SK-N-SH treated with all-trans-retinoic acid at 6 μM for 48 hours (cell line): ENCODE measurements at regions not wholly inside any gene's neighbourhood (a gene's known extent, or its start where the extent isn't known, plus 50 kb on each side); places are given as distances from the start of the nearest gene placed in this dataset.

ENCODE experiments used
- ARNTL ChIP-seq: fragments of 450-650 bp; formaldehyde crosslinking; IDR thresholded peaks from 2 replicates; pipeline ENCODE4 v1.5.0; 2020; ENCODE audit warnings: low read depth, mild to moderate bottlenecking, moderate library complexity, borderline replicate concordance
- RARB ChIP-seq: fragments of 250-450 bp; sonication (Bioruptor Pico); IDR thresholded peaks from 2 replicates; pipeline ENCODE4 v1.8.0; 2021; ENCODE audit warnings: mild to moderate bottlenecking, moderate library complexity
- SNAI2 ChIP-seq: fragments of 250-450 bp; sonication (Bioruptor Pico); IDR thresholded peaks from 2 replicates; pipeline ENCODE4 v1.5.0; 2020; ENCODE audit warnings: mild to moderate bottlenecking, moderate library complexity
- TOX ChIP-seq: fragments of 250-450 bp; sonication (Bioruptor Pico); IDR thresholded peaks from 2 replicates; pipeline ENCODE4 v1.8.0; 2021; ENCODE audit warnings: mild to moderate bottlenecking, moderate library complexity, borderline replicate concordance
- ZFP30 ChIP-seq: fragments of 450-650 bp; formaldehyde crosslinking; IDR thresholded peaks from 2 replicates; pipeline ENCODE4 v1.5.0; 2022; ENCODE audit warnings: mild to moderate bottlenecking, moderate library complexity
- TF ChIP-seq, protein P1 (sequence below): fragments of 250-450 bp; sonication (Bioruptor Pico); IDR thresholded peaks from 2 replicates; pipeline ENCODE4 v1.8.0; 2020; ENCODE audit warnings: mild to moderate bottlenecking, moderate library complexity, borderline replicate concordance
- TF ChIP-seq, protein P2 (sequence below): fragments of 250-450 bp; sonication (Bioruptor Pico); IDR thresholded peaks from 2 replicates; pipeline ENCODE4 v1.5.0; 2020; ENCODE audit warnings: mild to moderate bottlenecking, moderate library complexity

DNA sequence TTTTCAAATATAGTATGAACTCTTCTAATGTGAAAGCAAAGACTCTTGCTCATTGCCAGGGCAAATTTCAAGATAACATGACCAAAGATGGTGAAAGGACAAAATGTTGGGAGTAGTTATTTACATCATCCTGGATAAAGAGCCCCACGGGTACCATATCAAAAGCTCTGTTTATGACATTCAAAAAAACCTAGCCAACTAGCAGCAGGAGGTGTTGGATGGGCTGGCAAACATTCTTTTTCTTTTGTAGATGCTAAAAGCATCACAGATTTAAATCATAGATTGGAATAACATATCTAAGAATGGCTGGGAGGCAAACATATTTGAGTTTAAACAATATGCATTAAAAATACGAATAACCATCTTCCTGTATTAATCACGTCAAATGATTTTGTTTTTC is 153.5 kb downstream of the ICOS start:
- TF ChIP-seq SNAI2 (CRISPR knock-in tag) (no peak), ARNTL (no peak), TOX (CRISPR knock-in tag) (no peak), ZFP30 (CRISPR knock-in tag) (no peak), RARB (CRISPR knock-in tag) (no peak)
- TF ChIP-seq, protein P1, sequence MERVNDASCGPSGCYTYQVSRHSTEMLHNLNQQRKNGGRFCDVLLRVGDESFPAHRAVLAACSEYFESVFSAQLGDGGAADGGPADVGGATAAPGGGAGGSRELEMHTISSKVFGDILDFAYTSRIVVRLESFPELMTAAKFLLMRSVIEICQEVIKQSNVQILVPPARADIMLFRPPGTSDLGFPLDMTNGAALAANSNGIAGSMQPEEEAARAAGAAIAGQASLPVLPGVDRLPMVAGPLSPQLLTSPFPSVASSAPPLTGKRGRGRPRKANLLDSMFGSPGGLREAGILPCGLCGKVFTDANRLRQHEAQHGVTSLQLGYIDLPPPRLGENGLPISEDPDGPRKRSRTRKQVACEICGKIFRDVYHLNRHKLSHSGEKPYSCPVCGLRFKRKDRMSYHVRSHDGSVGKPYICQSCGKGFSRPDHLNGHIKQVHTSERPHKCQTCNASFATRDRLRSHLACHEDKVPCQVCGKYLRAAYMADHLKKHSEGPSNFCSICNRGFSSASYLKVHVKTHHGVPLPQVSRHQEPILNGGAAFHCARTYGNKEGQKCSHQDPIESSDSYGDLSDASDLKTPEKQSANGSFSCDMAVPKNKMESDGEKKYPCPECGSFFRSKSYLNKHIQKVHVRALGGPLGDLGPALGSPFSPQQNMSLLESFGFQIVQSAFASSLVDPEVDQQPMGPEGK: no peak
- TF ChIP-seq, protein P2, sequence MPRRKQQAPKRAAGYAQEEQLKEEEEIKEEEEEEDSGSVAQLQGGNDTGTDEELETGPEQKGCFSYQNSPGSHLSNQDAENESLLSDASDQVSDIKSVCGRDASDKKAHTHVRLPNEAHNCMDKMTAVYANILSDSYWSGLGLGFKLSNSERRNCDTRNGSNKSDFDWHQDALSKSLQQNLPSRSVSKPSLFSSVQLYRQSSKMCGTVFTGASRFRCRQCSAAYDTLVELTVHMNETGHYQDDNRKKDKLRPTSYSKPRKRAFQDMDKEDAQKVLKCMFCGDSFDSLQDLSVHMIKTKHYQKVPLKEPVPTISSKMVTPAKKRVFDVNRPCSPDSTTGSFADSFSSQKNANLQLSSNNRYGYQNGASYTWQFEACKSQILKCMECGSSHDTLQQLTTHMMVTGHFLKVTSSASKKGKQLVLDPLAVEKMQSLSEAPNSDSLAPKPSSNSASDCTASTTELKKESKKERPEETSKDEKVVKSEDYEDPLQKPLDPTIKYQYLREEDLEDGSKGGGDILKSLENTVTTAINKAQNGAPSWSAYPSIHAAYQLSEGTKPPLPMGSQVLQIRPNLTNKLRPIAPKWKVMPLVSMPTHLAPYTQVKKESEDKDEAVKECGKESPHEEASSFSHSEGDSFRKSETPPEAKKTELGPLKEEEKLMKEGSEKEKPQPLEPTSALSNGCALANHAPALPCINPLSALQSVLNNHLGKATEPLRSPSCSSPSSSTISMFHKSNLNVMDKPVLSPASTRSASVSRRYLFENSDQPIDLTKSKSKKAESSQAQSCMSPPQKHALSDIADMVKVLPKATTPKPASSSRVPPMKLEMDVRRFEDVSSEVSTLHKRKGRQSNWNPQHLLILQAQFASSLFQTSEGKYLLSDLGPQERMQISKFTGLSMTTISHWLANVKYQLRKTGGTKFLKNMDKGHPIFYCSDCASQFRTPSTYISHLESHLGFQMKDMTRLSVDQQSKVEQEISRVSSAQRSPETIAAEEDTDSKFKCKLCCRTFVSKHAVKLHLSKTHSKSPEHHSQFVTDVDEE (CRISPR knock-in tag): no peak
